HEK293T (cell line): ENCODE measurements at regions not wholly inside any gene's neighbourhood (a gene's known extent, or its start where the extent isn't known, plus 50 kb on each side); places are given as distances from the start of the nearest gene placed in this dataset.

Experiments
- BHLHE40 ChIP-seq: fragments of 450-650 bp; IDR thresholded peaks from 2 replicates; pipeline ENCODE4 v1.6.1; 2016; ENCODE audit warnings: mild to moderate bottlenecking, moderate library complexity, borderline replicate concordance
- FOXA1 ChIP-seq: fragments of 450-650 bp; IDR thresholded peaks from 2 replicates; pipeline ENCODE4 v1.6.1; 2016; ENCODE audit warnings: mild to moderate bottlenecking
- HDGF ChIP-seq: fragments of 450-650 bp; IDR thresholded peaks from 2 replicates; pipeline ENCODE4 v1.6.1; 2017; ENCODE audit warnings: antibody characterized with exemption, borderline replicate concordance
- SUZ12 ChIP-seq: fragments of 450-650 bp; IDR thresholded peaks from 2 replicates; pipeline ENCODE4 v1.6.1; 2016; ENCODE audit warnings: mild to moderate bottlenecking
- TARDBP ChIP-seq: fragments of 450-650 bp; IDR thresholded peaks from 2 replicates; pipeline ENCODE4 v1.6.1; 2016

DNA sequence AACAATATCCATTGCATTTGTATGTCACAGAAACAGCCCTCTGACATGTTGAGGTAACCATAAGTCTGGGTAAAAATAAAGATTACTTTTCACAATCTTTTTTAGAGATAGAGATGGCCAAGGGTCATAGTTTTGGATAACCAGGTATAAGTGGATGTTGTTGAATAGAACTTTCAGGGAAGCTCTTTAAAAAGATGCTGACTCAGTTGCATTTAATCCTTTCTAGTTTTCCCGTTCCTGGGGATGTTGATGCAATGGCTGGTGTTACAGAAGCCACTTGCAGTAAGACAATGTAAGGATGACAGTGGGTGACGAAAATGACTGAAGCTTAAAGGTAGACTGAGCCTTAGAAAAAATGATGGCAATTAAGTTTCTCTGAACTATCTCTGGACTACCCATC, 1473.7 kb downstream of the AACS start:
- no peak for TF ChIP-seq HDGF
- TF ChIP-seq FOXA1: no peak
- TF ChIP-seq SUZ12: no peak
- TF ChIP-seq TARDBP: no peak
- no peak for TF ChIP-seq BHLHE40
